Activated CD4-positive, alpha-beta memory T cell treated with anti-CD3 and anti-CD28 coated beads for 36 hours (primary cell): ENCODE measurements at regions not wholly inside any gene's neighbourhood (a gene's known extent, or its start where the extent isn't known, plus 50 kb on each side); places are given as distances from the start of the nearest gene placed in this dataset.

Experiments used
- CTCF ChIA-PET: fragments of 350-600 bp; sonication (Branson Sonifier 250); formaldehyde crosslinking; loops from one replicate; lab custom pipeline; 2021; ENCODE audit warnings: antibody characterized with exemption, inconsistent platforms; lab: Charles Lee
- POLR2A ChIA-PET: fragments of 350-600 bp; sonication (Branson Sonifier 250); formaldehyde crosslinking; loops from one replicate; lab custom pipeline; 2021; ENCODE audit warnings: antibody characterized with exemption; lab: Charles Lee
- DNase-seq: peaks from one replicate; pipeline ENCODE4 v3.0.0-alpha.2; 2020
- H3K27ac Mint-ChIP-seq: one replicate; pipeline ENCODE4 v1.8.0; 2021; ENCODE audit warnings: mixed read lengths
- H3K27me3 Mint-ChIP-seq: one replicate; pipeline ENCODE4 v1.8.0; 2021; ENCODE audit warnings: mixed read lengths
- H3K36me3 Mint-ChIP-seq: one replicate; pipeline ENCODE4 v1.8.0; 2021; ENCODE audit warnings: mixed read lengths
- H3K4me1 Mint-ChIP-seq: one replicate; pipeline ENCODE4 v1.8.0; 2021; ENCODE audit warnings: low read depth, mixed read lengths
- H3K4me3 Mint-ChIP-seq: one replicate; pipeline ENCODE4 v1.8.0; 2021; ENCODE audit warnings: mild to moderate bottlenecking, mixed read lengths
- H3K9me3 Mint-ChIP-seq: one replicate; pipeline ENCODE4 v1.8.0; 2021; ENCODE audit warnings: mixed read lengths
- intact Hi-C: fragments of 100-400 bp; cut with micrococcal nuclease; formaldehyde crosslinking; loops from one replicate; pipeline ENCODE4 v1.15.1; 2023

DNA sequence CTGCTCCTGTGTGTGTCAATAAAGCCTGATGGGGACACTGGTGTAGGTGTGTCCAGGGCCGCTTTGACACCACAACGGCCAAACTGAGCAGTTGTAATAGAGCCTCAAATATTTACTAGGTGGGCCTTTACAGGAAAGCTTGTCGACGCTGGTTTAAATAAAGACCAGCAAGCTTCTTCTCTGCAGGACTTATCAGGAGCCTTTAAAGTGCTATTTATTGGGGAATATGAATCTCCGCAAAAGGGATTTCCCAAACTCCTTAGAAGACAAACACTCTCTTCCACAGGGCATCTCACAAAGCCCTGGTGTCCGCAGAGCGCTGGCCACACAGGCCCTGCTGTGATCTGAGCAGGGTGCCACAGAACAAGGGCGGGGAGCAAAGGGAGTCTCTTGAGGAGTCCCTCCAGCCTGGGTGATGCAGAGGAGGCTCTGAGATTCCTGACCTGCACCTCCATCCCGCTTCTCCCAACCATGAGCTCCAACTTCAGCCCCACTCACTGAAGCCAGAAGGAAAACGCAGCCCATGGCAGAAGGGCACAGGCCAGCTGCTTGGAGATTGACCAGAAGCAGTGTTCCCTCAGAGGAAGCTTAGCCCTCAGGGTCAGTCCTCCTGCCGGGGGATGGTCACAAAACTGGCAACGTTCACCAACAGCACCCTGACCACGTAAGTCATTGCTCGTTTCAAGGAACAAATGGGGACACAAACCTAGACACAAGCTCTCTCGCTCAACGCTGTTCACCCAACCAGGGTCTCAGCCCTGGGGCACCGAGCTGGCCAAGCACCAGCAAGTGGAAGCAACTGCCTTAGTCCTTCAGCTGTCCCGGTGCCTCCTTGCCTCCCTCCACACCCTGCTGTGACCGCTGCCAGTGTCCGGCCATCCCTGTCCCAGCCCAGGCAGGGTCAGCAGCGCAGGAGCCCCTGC is 129.5 kb downstream of the OAT start:
- H3K4me1 Mint-ChIP-seq, result peaks cover 3% of the 10 kb centered on the region
- H3K4me3 Mint-ChIP-seq, result no peak overlapping the region
- H3K36me3 Mint-ChIP-seq, result no peaks in the 10 kb centered on the region
- DNase-seq, result peak; percentile 2
- H3K27ac Mint-ChIP-seq, result no peak overlapping the region
- H3K9me3 Mint-ChIP-seq, result no peaks in the 10 kb centered on the region
- POLR2A ChIA-PET, result no interaction called here
- intact Hi-C loops, result no loop called here
- no peaks in the 10 kb centered on the region for H3K27me3 Mint-ChIP-seq
- CTCF ChIA-PET, result no interaction called here

DNA sequence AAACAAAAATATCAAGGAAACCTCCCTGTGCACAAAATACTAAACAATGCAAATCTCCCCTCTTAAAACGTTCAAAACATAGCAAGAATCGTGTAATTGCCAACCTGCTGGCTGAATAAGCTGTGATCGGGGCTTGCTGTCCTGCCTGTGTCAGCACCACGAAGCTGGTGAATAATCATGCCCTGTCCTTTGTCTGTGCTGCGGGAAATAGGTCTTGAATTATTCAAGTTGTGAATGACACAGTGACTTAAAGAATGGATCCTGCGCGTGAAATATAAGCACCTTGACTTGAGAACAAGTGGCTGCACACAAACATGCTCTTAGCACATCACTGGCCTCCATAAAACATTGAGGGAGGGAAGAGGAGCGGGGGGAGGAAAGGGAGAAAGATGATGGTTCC is 130.2 kb downstream of the OAT start:
- ChIA-PET POLR2A (no interaction called here), CTCF (no interaction called here)
- Mint-ChIP-seq H3K9me3 (no peaks in the 10 kb centered on the region), H3K4me1 (peaks cover 3% of the 10 kb centered on the region), H3K4me3 (no peak overlapping the region), H3K36me3 (no peaks in the 10 kb centered on the region), H3K27ac (no peak overlapping the region), H3K27me3 (no peaks in the 10 kb centered on the region)
- intact Hi-C loops, result no loop called here
- no peak for DNase-seq

DNA sequence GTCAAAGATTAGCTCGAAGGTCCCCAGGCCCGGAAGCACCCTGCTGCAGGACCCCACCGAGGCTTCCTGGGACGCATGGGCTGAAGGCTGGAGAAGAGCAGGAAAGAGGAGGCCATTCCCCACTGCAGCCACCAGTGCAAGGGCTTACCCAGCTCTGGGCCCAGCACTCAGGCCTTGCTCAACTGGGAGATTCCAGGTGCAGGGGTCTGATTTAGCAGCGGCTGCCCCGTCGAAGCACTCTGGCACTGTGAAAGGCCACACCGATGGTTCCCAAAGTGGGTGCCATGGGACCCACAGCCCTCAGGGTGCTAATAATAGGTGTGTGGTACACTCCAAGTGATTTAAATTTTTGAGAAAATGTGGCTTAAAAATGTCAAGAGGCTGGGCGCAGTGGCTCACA is 130.9 kb downstream of the OAT start:
- Mint-ChIP-seq H3K27ac (no peak overlapping the region), H3K4me3 (no peak overlapping the region), H3K9me3 (no peaks in the 10 kb centered on the region), H3K4me1 (peaks cover 3% of the 10 kb centered on the region), H3K36me3 (no peaks in the 10 kb centered on the region), H3K27me3 (no peaks in the 10 kb centered on the region)
- DNase-seq, result no peak
- intact Hi-C loops, result no loop called here
- ChIA-PET CTCF (no interaction called here), POLR2A (no interaction called here)

DNA sequence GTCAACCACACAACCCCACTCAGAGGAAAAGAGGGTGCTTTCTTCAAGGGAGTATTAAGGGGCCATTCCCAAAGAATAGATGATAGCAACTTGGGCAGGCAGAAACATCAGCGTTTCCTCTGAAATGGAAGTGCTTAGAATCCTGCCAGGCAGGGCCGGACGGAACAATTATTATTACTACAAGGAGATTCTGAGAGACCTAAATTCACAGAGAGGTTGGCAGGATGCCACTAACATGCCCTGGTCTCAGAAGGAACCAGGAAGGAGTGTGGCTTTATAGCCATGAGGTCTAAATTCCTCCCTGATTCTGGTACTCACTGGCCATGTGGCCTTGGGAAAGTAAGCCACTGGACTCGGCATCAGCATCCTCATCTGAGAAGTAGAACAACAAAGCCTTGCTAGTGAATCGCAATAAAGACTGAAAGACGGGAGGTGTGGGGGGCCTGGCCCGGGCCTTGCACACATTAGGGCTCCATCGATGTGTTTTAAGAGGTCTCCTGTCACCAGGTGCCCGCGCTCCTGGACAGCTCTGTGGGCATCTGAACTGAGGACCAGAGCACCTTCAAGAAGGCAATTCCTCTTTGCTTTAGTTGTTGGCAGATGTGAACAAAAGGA is 131.5 kb downstream of the OAT start:
- Mint-ChIP-seq H3K4me1 (peaks cover 3% of the 10 kb centered on the region), H3K36me3 (no peaks in the 10 kb centered on the region), H3K27ac (no peak overlapping the region), H3K27me3 (no peaks in the 10 kb centered on the region), H3K9me3 (no peaks in the 10 kb centered on the region), H3K4me3 (no peak overlapping the region)
- DNase-seq, result no peak
- intact Hi-C loops, result no loop called here
- CTCF ChIA-PET, result no interaction called here
- POLR2A ChIA-PET, result no interaction called here

DNA sequence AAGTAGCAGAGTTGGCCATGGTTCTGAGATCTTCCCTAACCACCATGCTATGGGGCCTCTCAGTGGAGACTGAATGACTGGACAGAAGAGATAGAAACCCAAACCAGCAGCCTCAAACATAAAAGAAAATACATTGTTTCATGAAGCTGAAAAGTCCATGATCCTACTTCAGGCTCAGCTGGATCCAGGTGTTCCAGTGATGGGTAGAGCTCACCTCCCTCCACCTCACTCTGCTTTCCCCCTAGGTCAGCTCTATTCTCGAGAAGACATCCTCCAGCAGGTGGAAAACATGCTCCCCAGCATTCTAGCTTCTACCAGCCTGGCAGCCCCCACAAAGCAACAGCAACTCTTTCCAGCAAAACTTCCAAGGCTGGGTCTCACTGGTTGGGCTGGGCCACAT is 132.1 kb downstream of the OAT start:
- Mint-ChIP-seq H3K27ac (no peak overlapping the region), H3K27me3 (no peaks in the 10 kb centered on the region), H3K4me3 (no peak overlapping the region), H3K9me3 (no peaks in the 10 kb centered on the region), H3K36me3 (no peaks in the 10 kb centered on the region), H3K4me1 (peaks cover 3% of the 10 kb centered on the region)
- intact Hi-C loops, result no loop called here
- no peak for DNase-seq
- CTCF ChIA-PET, result no interaction called here
- POLR2A ChIA-PET, result no interaction called here

DNA sequence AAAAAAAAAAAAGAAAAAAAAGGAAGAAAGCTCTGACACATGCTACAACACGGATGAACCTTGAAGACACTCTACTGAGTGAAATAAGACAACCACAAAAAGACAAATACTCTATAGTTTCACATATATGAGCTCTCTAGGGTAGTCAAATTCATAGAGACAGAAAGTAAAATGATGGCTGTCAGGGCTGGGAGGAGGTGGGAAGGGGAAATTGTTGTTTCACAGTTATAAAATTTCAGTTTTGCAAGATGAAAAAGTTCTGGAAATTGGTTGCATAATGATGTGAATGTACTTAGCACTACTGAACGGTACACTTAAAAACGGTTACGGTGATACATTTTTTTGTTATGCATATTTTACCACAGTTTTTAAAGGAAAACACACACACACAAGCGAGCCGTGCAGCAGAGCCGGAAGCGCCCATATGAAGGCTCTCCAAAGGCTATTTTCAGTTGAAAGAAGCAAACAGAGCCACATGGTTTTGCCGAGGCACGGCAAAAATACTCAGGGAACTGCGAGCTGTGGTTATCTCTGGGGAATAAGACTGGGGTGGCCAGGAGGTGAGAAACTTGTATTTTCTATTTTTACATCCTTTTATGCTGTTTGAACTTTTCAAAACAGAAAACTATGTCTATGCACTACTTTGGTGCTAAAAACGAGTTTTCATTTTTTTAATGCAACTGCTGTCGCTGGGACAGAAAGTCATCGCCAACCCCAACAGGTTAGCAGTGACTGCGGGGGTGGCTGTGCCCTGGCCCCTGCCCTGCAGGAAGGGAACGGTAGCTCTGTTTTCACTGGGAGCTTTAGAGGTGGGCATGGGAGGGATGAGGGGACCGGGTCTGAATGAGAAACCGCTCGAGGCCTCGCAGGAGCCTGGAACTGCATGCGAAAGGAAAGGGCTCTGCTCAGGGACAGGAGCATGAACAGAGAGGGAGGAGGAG is 132.9 kb downstream of the OAT start:
- ChIA-PET POLR2A (no interaction called here), CTCF (no interaction called here)
- Mint-ChIP-seq H3K4me1 (peaks cover 3% of the 10 kb centered on the region), H3K9me3 (no peaks in the 10 kb centered on the region), H3K27ac (no peak overlapping the region), H3K36me3 (no peaks in the 10 kb centered on the region), H3K27me3 (no peaks in the 10 kb centered on the region), H3K4me3 (no peak overlapping the region)
- intact Hi-C loops, result no loop called here
- no peak for DNase-seq

DNA sequence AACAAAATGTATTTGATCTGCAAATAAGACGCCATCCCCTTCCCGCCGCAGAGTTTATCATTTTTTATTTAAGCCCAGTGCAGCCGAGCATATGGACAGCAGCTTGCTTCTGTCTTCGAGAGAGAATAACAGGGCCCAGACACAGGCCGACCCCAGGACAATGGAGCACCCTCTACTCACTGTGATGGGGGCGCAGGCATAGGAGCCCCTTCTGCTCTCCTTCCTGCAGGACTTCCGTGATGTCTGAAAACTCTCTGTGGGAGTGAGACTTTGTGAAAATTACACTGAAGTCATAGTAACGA is 134.8 kb downstream of the OAT start:
- Mint-ChIP-seq H3K27me3 (no peaks in the 10 kb centered on the region), H3K27ac (no peak overlapping the region), H3K9me3 (no peaks in the 10 kb centered on the region), H3K4me3 (no peak overlapping the region), H3K4me1 (peaks cover 3% of the 10 kb centered on the region), H3K36me3 (no peaks in the 10 kb centered on the region)
- ChIA-PET CTCF (no interaction called here), POLR2A (no interaction called here)
- intact Hi-C loops, result no loop called here
- DNase-seq, result no peak

DNA sequence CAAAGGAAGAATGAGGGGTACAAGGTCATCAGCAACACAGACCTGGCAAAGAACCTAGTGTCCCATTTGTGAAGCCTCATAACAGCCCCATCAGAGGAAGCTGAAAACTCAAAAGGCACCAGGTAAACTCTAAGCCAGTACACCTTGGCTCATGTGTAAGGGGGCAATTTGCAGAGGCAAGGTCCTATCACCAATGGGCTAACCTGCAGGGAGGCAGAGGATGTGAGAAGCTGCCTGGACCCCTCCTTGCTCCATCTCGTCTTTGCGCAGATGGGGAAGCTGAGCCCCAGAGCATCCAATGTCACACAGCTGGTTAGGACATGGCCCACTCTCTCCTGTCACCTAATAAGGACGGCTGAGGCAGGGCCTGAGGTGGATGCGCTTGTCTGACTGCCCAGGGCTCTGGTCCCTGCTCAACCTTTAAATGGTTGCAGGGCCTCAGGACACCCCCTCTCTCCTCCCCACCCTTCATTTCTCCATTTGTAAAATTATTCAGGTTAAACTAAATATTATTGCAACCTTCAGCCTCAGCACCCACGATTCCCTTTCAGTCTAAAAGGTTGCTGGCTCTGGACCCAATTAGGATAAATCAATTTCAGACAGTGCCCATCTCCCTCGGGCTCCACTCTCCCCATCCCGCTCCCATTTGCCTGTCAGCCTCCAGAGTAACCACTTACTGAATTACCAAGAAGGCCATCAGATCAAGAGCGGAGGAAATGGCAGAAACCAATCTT is 135.3 kb downstream of the OAT start:
- CTCF ChIA-PET, result no interaction called here

DNA sequence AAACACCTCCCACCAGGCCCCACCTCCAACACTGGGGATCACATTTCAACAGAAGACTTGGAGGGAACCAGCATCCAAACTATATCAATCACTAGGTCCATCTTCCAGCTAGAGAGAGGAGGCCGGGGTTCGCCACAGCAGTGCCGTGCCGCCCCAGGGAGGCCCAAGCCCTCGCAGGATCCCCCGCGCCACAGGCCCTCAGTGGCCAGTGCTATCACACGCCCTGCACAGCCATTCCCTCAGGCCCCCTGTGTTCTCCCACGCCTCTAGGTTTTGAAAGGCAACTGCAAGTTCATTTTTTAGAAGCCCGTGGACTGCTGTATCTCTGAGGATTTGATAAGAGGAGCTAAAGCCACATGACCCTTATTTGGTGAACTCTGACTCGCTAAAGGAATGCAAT is 136.4 kb downstream of the OAT start:
- no peaks in the 10 kb centered on the region for H3K36me3 Mint-ChIP-seq
- peaks cover 3% of the 10 kb centered on the region for H3K4me1 Mint-ChIP-seq
- intact Hi-C loops, result no loop called here
- CTCF ChIA-PET, result no interaction called here
- H3K27me3 Mint-ChIP-seq, result no peaks in the 10 kb centered on the region
- DNase-seq, result no peak
- no peaks in the 10 kb centered on the region for H3K9me3 Mint-ChIP-seq
- H3K27ac Mint-ChIP-seq, result no peak overlapping the region
- POLR2A ChIA-PET, result no interaction called here
- H3K4me3 Mint-ChIP-seq, result no peak overlapping the region

More for the DNA sequence above, 135.3 kb downstream of the OAT start:
- peaks cover 3% of the 10 kb centered on the region for H3K4me1 Mint-ChIP-seq
- no peaks in the 10 kb centered on the region for H3K9me3 Mint-ChIP-seq
- no peaks in the 10 kb centered on the region for H3K36me3 Mint-ChIP-seq
- DNase-seq, result no peak
- POLR2A ChIA-PET, result no interaction called here
- no peak overlapping the region for H3K4me3 Mint-ChIP-seq
- no peaks in the 10 kb centered on the region for H3K27me3 Mint-ChIP-seq
- intact Hi-C loops, result no loop called here
- H3K27ac Mint-ChIP-seq, result no peak overlapping the region

DNA sequence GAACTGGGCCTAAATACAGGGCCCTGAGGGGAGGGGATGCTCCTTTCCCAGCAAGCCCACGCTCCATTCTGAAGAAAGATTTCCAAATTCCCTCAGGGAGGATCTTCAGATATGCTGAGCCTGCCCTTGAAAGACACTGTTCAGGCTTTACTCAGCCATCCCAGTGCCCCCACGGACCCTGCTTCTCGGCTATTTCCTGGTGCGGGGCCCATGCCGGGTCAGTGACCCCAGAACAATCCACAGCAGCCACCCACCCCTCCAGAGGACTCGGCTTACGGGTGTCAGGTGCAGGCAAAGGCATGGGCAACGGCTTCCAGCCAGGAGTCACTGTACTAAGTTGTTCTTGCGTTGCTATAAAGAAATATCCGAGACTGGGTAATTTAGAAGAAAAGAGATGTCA is 137.1 kb downstream of the OAT start:
- H3K9me3 Mint-ChIP-seq, result no peaks in the 10 kb centered on the region
- DNase-seq, result no peak
- no peaks in the 10 kb centered on the region for H3K36me3 Mint-ChIP-seq
- peaks cover 4% of the 10 kb centered on the region for H3K27me3 Mint-ChIP-seq
- CTCF ChIA-PET, result no interaction called here
- intact Hi-C loops, result no loop called here
- no peak overlapping the region for H3K4me3 Mint-ChIP-seq
- POLR2A ChIA-PET, result no interaction called here
- H3K4me1 Mint-ChIP-seq, result peaks cover 3% of the 10 kb centered on the region
- H3K27ac Mint-ChIP-seq, result no peak overlapping the region

DNA sequence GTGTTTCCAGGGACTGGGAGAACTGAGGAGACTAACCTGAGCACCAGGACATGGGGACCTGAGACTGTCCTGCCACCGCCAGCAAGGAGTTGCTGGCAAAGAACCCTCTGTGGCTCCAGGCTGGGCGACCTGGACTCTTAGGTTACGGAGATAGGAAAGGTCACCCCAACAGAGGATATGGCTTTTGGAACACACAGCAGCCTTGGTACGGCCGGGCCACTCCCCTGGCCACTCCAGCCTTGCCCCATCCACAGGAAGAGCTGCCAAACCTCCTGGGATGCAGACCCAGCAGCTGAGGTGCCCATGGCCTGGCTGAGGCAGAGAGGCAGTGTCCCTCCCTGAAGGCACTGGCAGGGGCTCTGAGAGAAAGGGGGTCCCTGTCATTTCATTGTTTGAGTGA is 137.8 kb downstream of the OAT start:
- Mint-ChIP-seq H3K4me1 (peaks cover 1% of the 10 kb centered on the region), H3K27ac (no peak overlapping the region), H3K27me3 (peaks cover 7% of the 10 kb centered on the region), H3K36me3 (no peaks in the 10 kb centered on the region), H3K9me3 (no peaks in the 10 kb centered on the region), H3K4me3 (no peak overlapping the region)
- ChIA-PET POLR2A (no interaction called here), CTCF (no interaction called here)
- intact Hi-C loops, result no loop called here
- no peak for DNase-seq

DNA sequence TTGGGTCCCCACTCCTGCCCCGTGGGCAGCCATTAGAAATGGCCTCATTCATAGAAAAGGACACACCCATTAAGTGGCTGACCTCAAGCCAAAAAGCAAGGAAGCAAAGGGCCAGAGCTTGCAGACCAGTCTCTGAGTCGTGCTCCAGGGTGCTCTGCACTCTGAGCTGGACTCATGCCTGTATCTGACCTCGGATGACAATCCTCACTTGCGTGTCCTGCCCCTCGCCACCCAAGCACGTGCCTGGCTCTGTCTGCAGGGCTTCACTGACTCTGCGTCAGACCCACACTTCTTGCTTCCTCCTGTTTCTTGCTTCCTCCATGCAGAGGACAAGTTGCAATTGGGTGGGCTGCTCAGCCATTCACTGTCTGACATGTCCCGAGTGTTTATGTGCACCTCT is 138.8 kb downstream of the OAT start:
- Mint-ChIP-seq H3K27me3 (peaks cover 9% of the 10 kb centered on the region), H3K27ac (no peak overlapping the region), H3K4me1 (no peaks in the 10 kb centered on the region), H3K36me3 (no peaks in the 10 kb centered on the region), H3K4me3 (no peak overlapping the region), H3K9me3 (peaks cover 2% of the 10 kb centered on the region)
- POLR2A ChIA-PET, result no interaction called here
- DNase-seq, result no peak
- CTCF ChIA-PET, result no interaction called here
- intact Hi-C loops, result no loop called here
